HG03064 (cell line): ENCODE measurements at regions not wholly inside any gene's neighbourhood (a gene's known extent, or its start where the extent isn't known, plus 50 kb on each side); places are given as distances from the start of the nearest gene placed in this dataset.
"Not testable (repeated sequence)": the region's sequence is repeated elsewhere in the genome, so short reads cannot be mapped to it uniquely, and the experiment has no call there.

Experiments
- ATAC-seq: cut with Tn5 transposase; IDR thresholded peaks from one replicate; pipeline ENCODE4 v1.9.1; 2021; ENCODE audit warnings: low read depth; ENCODE audit not compliant: unreplicated experiment

DNA sequence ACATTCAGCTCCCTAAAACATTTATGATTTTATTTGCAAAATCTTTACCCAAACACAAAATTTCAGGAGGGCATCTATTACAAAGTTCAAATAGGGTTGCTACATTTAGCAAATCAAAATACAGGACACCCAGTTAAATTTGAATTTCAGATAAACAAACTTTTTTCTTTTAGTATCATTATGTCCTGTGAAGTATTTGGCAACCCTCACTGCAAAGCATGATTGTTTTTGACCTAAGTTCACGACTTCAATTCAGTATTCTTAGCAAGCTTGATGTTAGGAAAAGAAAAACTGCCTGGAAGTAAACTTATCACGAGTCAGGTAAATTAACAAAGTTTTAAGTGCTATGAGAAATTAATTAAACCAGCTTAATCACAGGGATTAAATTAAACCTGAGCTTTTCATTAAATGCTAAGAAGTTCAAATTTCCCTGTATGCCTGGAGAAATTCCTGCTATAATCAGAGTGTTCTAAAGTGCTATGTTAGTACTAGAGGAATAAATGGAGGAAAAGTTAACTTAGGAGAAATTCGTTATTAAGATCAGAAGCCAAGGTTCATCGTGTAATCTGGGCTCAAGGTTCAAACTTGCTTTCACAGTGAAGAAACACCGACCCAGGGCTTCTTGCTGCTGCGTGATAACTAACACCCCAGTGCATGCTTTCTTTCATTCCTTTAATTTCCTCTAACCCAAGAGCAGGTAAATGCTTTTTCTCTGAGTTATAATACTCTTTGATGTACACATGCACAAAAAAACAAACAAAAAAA, 298.1 kb downstream of the FOXO1 start:
- no peak for ATAC-seq

DNA sequence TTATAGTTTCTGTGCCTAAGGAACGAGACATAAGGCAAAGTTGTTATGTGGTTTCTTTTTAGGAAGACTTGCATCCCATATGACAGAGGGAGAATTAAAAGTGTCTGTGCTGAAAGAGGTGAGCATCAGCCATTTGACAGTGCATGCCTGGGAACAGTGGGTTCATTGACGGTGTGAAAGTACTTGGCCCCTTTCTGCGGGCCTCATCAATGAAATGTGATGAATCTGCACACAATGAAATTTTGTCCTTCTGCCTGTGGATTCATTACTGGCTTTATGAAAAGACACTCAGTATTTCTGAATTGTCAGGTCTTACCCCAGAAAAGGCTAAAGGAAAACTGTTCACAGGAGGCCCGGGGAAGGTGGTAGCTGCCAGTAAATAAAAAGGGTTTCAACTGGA, 295.8 kb downstream of the FOXO1 start:
- ATAC-seq: no peak

DNA sequence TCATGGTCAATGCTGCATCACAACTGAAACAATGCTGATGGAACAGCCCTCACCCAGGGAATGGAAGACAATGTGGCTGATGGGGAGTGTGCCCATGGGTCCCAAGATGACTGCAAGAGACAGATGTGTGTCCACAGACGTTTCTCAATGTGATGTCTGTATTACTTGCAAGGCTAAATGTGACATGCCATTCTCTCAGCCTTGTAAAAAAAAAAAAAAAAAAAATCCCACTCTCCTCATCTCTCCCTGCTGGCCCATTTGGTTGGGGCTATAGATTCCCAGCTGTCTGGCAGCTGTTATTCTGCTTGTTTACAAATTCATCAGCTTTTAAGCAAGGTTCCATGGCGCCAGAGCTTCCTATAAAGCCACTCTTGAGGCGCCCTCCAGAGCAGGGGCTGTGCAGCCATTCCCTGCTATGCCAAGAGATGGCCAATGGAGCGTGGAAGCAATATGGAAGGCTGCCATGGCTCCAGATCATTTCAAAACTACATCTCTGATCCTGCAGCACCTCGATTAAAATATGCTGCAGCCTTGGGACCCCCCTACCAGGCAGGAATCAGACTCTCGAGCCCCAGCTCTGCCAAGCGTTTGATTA, 294.8 kb downstream of the FOXO1 start:
- ATAC-seq: no peak

DNA sequence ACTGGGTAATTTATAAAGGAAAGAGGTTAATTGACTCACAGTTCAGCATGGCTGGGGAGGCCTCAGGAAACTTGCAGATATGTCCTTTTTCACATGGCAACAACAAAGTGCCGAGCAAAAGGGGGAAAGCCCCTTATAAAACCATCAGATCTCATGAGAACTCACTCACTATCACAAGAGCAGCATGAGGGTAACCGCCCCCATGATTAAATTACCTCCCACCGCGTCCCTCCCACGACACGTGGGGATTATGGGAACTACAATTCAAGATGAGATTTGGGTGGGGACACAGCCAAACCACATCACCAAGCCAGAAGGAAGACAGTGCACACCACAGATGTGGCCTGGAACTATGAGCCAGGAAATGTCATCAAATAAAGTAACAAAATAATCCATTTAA, 292.8 kb downstream of the FOXO1 start:
- not testable (repeated sequence) for ATAC-seq

DNA sequence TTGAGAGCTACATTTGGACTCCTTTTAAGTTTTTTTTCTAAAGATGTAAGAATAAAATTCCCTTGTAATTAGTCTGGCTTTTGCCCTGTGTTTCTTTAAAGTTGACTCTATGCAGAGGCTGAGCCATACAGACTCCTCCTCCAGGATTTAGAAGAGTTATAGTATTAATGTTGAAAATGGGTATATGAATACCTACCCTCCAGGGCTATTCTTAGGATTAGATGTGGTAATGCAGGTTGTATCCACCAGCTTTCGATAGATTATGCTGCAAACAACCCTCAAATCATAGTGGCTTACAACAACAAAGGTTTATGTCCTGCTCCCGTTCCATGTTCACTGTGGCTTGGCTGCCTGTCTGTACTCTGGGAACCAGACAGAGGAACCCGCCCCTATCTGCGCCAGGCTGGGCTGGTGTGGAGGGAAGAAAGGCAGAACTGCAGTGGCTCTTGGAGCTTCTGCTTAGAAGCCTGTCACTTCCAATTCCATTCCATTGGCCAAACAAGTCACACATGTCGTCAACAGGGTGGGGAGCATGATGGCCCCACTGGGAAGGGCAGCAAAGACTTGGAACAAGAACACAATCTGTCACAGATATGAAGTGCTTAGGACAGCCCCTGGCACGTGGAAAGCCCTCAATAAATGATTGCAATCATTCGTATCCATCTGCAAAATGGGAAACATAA, 290.8 kb downstream of the FOXO1 start:
- ATAC-seq: no peak

DNA sequence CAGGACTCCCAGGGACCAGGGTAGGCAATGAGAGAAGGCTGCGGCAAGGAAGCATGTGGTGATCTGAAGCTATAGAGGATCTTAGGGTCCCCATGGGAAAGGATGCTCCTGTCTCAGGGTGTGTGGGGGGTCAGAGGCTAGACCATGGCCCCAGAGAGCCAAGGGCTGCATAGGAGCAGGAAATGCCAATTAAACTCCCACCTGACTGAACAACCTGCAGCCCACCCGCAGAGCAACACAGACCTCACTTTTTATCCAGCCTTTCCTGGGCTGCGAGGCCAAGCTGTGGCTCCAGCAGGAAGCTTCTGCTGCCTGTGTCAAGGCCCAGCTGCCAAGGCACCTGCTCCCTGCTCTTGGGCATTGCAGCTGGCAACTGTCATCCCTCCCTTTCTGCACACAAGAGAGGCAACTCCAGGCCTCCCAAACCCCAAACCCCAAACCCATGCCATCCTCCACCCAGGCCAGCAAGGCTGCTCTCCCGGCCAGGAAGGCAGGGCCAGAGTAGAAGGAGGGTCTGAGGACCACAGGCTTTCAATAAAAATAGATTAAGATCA, 290.1 kb downstream of the FOXO1 start:
- ATAC-seq: no peak

DNA sequence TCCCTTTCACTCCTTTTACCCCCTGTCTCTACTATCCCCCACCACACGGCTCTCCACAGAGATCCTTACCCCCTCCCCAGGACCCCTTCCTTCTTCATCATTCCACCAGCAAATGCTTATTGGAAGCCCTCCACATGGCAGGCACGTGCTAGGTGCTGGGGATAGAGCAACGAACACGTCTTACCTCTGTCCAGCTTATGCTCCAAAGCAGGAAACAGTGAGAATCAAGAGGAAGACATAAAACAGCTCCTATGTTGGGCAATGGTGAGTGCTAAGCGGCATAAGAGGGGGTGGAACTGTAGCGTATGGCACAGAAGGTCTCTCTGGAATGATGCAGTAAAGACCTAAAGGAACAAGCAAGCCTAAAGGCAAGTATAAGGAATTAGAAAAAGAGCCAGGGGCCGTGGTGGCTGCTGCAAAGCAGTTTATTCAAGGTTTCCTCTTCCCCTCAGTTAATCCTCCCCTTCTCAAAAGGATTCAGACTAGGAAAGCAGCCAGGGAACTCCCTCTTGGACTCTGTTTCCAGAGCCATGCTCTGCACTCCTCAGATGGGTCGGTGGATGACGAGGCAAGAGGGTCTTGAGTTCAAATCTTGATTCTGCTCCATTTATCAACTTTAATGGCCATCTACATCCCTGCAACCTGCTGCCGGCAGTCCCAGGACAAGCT, 289.4 kb downstream of the FOXO1 start:
- ATAC-seq: no peak

DNA sequence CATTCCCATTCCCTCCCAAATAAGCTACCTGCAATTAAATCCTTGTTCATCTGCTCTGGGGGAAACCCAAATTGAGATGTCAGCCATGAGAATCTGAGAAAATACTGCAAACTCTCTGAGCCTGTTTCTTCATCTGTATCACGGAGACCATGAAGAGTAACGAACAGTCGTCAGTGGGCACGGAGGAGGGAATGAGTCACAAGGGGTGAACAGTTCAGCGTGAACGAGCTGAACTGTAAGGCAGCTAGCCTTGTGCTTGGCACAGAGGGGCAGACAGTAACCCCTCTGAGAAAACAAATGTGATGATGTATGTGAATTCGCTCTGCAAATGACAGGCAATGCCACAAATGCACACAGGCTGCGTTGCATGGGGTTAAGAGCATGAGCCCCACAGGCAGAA, 288.7 kb downstream of the FOXO1 start:
- ATAC-seq: no peak

DNA sequence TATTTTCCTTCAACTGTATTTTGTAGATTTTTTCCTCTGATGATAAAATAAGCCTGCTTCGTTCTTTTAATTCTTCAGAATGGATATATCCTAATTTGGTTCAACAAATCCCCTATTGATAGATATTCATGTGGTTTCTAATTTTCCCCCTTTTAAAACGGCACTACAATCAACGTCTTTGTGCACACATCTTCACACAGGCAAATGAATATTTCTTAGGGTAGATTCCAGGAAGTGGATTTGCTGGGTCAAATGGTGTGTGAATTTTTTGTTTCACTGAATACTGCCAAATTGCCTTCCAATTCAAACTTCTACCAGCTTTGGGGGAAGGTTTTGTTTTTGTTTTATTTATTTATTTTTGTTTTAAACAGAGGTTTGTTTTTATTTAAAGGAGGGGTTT, 287.2 kb downstream of the FOXO1 start:
- no peak for ATAC-seq

DNA sequence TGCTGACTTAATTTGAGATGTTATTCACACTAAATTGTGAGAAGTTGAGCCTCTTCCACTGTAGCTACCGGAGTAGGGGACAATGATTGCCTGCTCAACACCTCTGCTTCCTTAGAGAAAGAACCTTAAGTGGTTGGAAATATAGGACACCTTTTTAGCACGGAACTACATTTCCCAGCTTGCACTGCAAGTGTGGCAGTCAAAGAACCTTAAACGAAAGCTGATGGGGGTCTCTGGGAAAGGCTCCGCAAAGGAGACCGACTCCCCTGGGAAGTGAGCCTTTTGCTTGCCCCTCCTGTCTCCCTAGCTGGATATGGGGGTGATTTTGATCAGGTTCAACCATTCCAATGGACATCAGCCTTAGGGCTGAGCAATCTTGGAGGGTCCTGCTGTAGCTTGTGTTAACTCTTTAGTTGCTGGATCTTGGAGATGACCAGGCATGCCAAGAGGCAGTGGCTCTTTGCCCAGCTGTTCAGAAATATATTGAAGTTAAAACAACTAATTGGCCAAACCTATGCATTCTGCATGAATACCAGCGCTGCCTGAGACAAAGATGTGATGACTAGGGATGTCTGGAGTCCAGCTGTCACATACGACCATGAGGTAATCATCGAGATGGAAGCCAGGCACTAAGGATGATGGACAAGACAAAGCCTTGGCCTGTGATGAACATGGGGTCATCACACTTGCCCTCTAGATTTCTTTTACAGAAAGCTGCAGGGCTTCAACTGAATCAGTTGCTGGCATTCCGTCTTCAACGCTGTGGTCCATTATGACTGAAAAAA, 286.5 kb downstream of the FOXO1 start:
- no peak for ATAC-seq

DNA sequence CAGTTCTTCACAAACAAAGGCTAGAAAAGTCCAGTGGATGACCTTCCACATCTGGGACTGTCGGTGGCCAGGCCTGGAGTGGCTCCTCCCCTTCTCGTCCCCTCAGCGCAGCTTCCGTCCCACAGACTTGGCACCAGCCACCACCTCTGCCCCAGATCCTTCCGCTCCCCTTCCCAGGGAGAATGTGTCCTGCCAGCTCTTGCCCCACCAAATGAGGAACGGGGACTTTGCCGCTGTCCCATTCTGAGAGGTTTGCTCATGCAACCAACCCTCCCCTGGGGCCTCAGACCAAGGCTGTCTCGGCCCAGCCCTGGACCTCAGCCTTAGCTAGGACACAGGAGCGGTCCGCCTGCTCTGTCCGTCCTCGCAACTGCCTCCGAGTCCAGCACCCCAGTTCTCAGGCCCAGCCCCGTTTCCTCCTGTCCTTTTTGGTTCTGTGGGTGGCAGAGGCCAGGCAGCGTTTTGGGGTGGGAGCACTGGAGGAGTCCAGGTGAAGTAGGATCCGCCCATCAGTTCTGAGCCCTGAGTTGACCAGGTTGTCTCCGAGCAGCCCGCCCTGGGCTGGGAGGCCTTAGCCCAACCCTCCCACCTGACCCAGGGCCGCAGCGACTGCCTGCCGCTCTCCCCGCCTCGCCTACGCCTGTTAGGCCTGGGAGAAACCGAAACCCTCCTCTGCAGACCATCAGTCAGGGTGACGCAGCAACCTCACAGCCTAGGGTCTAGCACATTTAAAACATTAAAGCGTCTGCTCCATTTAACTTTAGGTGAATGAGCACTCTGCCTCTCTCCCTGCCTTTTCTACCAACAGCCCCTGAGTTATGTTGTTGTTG, 284.3 kb downstream of the FOXO1 start:
- ATAC-seq: no peak

DNA sequence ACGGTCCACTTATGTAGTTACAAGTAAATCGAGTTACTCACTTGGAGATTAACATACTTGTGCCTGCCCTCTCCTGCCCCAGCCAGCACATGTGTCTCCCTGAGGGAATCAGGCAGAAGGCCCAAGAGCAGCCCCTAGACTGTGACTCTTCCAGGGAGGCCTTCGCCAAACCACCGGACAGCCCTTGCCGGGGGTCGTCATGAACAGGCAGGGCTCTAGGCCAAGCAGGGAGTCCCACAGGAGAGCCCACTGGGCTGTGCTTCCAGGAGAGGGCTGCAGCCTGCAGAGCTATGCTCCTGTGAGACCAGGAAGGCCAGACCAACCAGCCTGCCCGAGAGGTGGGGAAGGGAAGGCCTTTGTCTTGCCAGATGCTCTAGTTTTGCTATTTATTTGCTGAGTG, 283.3 kb downstream of the FOXO1 start:
- ATAC-seq: no peak

DNA sequence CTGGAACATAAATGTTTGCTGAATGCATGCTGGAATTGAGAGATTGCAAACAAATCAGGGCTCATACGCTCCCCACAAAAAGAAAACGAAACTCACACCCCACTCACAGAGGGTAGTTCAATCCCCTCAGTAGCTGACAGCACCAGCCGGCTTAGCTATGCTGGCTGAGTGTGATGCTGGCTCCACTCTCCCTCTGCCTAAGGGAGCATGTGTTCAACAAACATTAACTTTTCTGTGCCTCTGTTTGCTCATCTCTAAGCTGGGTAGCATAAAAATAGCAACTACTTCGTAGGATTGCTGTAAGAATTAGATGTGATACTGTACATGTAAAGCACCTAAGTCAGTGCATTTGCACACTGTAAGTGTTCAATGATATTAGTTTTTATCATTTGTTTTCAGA, 282.6 kb downstream of the FOXO1 start:
- ATAC-seq: no peak

DNA sequence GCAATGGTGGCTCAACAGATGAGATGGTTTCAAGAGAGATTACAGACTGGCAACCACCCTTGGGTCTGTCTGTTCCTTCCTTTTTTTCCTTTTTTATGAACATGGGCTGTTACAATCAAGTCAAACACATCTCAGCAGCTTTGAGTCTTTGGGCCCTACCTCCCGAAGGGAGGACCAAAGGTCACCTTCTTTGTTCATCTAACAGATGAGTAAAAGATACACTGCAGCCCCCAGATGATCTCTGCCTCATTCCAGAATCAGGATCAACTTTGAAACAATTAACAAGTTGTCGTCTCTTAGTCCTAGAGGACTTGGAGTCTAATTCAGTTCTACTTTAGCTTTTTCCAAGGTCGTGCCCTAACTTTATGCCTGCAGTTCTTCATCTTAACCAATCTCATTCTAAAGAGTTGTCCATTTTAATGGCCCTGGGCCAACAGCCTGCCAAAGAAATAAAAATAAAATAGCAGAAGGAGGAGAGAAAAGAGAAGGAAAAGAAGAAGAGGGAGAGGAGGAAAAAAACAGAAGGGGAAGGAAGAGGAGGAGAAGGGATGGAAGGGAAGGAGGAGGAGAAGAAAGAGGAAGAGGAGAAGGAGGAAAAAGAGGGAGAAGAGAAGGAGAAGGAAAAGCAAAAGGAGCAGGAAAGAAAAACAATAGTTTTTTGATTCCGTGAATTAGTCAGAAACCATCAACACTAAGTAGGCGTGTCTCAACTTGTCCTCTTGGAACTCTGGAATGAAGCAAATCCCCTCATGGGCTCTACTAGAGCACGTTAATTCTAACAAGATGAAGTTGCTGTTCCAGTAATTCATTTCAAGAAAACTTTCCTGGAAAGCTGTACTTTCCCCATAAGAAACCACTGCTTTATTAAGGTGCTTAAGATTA, 281.2 kb downstream of the FOXO1 start:
- ATAC-seq: no peak

DNA sequence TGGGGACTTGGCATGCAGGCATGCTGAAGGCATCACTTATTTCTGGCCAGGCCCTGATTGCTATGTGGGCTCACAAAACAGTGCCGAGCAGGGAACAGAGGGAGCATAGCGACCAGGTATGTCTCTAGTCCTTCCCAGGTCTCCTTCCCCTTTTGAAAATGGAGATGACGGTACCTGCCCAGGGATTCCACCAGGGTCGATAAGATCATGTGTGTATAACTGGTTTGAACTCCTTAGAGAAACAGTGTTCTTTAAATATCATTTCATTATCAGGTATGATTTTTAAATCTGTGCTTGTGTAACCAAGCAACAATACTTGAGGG, 280.6 kb downstream of the FOXO1 start:
- ATAC-seq: no peak

DNA sequence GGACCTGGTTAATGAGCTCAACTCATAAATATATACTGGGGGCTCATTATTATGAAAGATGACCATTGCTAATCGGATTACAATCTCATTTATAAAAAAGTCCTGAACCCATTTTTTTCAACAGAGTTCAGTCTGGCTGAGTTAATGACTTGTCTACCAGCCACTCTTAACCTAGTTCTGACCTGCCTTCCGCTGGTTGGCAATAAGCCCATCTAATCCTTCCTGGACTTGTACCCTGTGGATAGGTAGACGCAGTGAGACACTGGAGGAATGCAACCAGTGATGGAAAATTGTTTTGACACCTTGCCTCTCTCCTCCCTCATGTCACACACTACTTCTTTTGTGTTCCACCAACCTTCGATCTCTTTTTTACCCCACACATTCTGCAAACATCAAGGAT, 279.9 kb downstream of the FOXO1 start:
- ATAC-seq: no peak

DNA sequence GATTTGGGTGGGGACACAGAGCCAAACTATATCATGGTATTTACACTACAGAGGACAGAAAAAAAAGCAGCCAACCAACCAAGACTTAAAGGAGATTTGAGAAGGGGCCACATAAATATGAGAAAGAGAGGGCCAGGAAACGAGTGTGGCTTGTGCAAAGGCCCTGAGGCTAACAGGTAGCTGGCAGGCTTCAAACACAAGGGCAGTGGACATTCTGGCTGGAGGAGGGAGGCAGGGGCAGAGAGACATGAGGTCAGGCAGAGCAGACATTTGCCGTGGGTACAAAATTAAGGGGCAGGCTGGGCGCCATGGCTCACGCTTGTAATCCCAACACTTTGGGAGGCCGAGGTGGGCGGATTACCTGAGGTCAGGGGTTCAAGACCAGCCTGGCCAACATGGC, 278.7 kb downstream of the FOXO1 start:
- ATAC-seq: no peak

DNA sequence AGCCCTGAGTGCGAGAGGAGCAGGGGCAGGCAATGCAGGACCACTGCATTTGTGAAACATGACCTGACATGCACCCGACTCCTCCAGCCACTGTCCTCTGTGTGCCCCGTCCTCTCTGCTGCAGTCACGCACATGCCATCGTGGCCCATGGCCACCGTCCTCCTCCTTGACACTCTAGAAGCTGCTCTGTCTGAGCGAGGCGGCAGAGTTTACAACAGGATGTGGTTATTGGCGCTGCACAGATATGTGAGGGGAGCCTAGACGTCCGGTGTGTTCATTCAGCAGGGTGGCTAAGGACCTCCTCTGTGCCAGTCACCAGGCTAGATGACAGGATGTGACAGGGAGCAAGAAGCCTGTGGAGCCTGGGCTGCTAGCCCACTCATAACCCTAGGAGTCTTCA, 277.8 kb downstream of the FOXO1 start:
- peak; percentile 100 for ATAC-seq
